Activated CD8-positive, alpha-beta memory T cell treated with anti-CD3 and anti-CD28 coated beads, Interleukin-2, amount 50 U/mL, for 48 hours (primary cell): ENCODE measurements at regions not wholly inside any gene's neighbourhood (a gene's known extent, or its start where the extent isn't known, plus 50 kb on each side); places are given as distances from the start of the nearest gene placed in this dataset.
A peak's percentile ranks its signal among the peaks of the same experiment; 100 is the strongest.

ENCODE experiments used
- DNase-seq: peaks from one replicate; pipeline ENCODE4 v3.0.0-alpha.2; 2020

GRCh38 chr12:65556676-65557437 is 267.4 kb upstream of the HMGA2 start:
- DNase-seq, result peak; percentile 82

GRCh38 chr12:65557438-65558181 is 266.7 kb upstream of the HMGA2 start:
- DNase-seq, result no peak

GRCh38 chr12:65560286-65560685 is 264.0 kb upstream of the HMGA2 start:
- DNase-seq, result no peak

- no peak for DNase-seq
Measured at GRCh38 chr12:65561798-65562382, 262.4 kb upstream of the HMGA2 start.

- DNase-seq, result no peak
Measured at GRCh38 chr12:65565601-65566560, 258.4 kb upstream of the HMGA2 start.

GRCh38 chr12:65566751-65567150 is 257.5 kb upstream of the HMGA2 start:
- no peak for DNase-seq

GRCh38 chr12:65567820-65568219 is 256.5 kb upstream of the HMGA2 start:
- no peak for DNase-seq

- no peak for DNase-seq
Measured at GRCh38 chr12:65568517-65568916, 255.8 kb upstream of the HMGA2 start.

GRCh38 chr12:65570451-65571130 is 253.7 kb upstream of the HMGA2 start:
- DNase-seq, result no peak

- DNase-seq, result no peak
Measured at GRCh38 chr12:65574867-65575266, 249.4 kb upstream of the HMGA2 start.

- no peak for DNase-seq
Measured at GRCh38 chr12:65584016-65584415, 240.3 kb upstream of the HMGA2 start.

- no peak for DNase-seq
Measured at GRCh38 chr12:65585648-65586602, 238.4 kb upstream of the HMGA2 start.

- DNase-seq, result no peak
Measured at GRCh38 chr12:65586796-65587195, 237.5 kb upstream of the HMGA2 start.

GRCh38 chr12:65590318-65590717 is 234.0 kb upstream of the HMGA2 start:
- no peak for DNase-seq

- no peak for DNase-seq
Measured at GRCh38 chr12:65592416-65592815, 231.9 kb upstream of the HMGA2 start.

- no peak for DNase-seq
Measured at GRCh38 chr12:65593239-65593701, 231.0 kb upstream of the HMGA2 start.

- DNase-seq, result no peak
Measured at GRCh38 chr12:65594409-65594808, 229.9 kb upstream of the HMGA2 start.

- DNase-seq, result no peak
Measured at GRCh38 chr12:65595016-65595560, 229.2 kb upstream of the HMGA2 start.

- DNase-seq, result no peak
Measured at GRCh38 chr12:65596514-65597091, 227.7 kb upstream of the HMGA2 start.

- DNase-seq, result no peak
Measured at GRCh38 chr12:65597527-65597926, 226.8 kb upstream of the HMGA2 start.
